Psoas muscle (tissue), 7 donors: ENCODE measurements at regions not wholly inside any gene's neighbourhood (a gene's known extent, or its start where the extent isn't known, plus 50 kb on each side); places are given as distances from the start of the nearest gene placed in this dataset.

Source experiments
- ATAC-seq, 4 donors: fragments of 200-7000 bp; cut with Tn5 transposase; one replicate each; pipeline ENCODE4 v1.9.1; 2020; ENCODE audit warnings: moderate library complexity in 3 of 4, mild to moderate bottlenecking in 2 of 4
- DNase-seq, 2 donors: peaks; one replicate each; pipeline ENCODE4 v3.0.0-alpha.2; 2020
- H3K27ac ChIP-seq: fragments of 200-600 bp; one replicate; pipeline ENCODE4 v1.8.0; 2022
- H3K27me3 ChIP-seq, 3 donors: fragments of 200-600 bp in 1 of 3; one replicate each; pipeline versions ENCODE4 v1.6.1 to v1.8.0; 2013 to 2022; ENCODE audit warnings: low read length in 2 of 3, mild to moderate bottlenecking in 2 of 3, moderate library complexity in 1 of 3; ENCODE audit not compliant: insufficient read depth in 3 of 3
- H3K36me3 ChIP-seq, 2 donors: fragments of 200-600 bp in 1 of 2; one replicate each; pipeline versions ENCODE4 v1.6.1 to v1.8.0; 2013 to 2022; ENCODE audit warnings: low read depth in 1 of 2, mild to moderate bottlenecking in 1 of 2, moderate library complexity in 1 of 2; ENCODE audit not compliant: insufficient read depth in 1 of 2
- H3K4me1 ChIP-seq: fragments of 200-600 bp; one replicate; pipeline ENCODE4 v1.8.0; 2022
- H3K4me3 ChIP-seq: fragments of 200-600 bp; one replicate; pipeline ENCODE4 v1.8.0; 2022; ENCODE audit warnings: mild to moderate bottlenecking
- H3K9me3 ChIP-seq: fragments of 200-600 bp; one replicate; pipeline ENCODE4 v1.8.0; 2022
- WGBS, 3 donors: extraction: QIAGEN DNeasy Blood & Tissue Kit; methylation state at CpG; one replicate each; pipeline versions ENCODE4 v1.1.6 to v1.1.7; 2013; 5-methylcytosine and 5-hydroxymethylcytosine counted together
- intact Hi-C, 2 donors: fragments of 100-400 bp; cut with DNase I; formaldehyde crosslinking; loops; one replicate each; pipeline versions ENCODE4 v1.11.0 to v1.14.2; 2022
- TF ChIP-seq, protein P1 (sequence below): fragments of 200-600 bp; IDR thresholded peaks from one replicate; pipeline ENCODE4 v1.8.0; 2022; ENCODE audit warnings: antibody characterized with exemption
- donor health status: healthy with polysubstance abuse.
- donor health status: DM: no; HTN: no; CAD: no; lungs with moderate emphysema.
- donor health status: Bipolar disorder and iron deficiency.
- donor health status: healthy.
- donor health status: DM: yes; HTN: yes; CAD: no.
- donor health status: DM: no; HTN: no; CAD: no.
- donor health status: DM: yes; HTN: yes; CAD: no.

DNA sequence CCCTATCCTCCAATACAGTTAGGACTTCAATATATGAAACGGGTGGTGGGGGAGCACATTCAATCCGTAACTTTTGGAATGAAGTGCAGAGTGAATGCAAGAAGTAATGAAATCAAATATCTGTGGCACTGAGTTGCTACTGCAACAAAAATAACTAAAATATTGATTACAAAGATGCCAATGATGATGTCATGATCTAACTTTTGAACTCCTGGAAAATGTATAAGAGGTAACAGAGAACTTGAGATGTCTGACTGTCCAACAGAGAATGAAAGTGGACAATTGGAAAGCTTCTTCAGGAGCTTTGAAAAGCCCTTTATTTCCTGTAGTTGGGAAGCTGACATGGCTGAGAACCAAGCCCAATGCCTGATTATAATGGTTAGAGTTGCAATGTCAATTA lies 279.9 kb downstream of the ZBBX start:
- DNase-seq (no peak), ATAC-seq (no peak)
- Histone ChIP-seq H3K27ac (no peak overlapping the region), H3K4me3 (no peak overlapping the region), H3K9me3 (no peaks in the 10 kb centered on the region), H3K27me3 (no peaks in the 10 kb centered on the region), H3K36me3 (no peaks in the 10 kb centered on the region), H3K4me1 (no peaks in the 10 kb centered on the region)
- WGBS, 3 donors = 92 to 97% (median 95%) methylated on average over 2 of the region's 2 CpGs
- intact Hi-C loops = no loop called here
- TF ChIP-seq, protein P1, sequence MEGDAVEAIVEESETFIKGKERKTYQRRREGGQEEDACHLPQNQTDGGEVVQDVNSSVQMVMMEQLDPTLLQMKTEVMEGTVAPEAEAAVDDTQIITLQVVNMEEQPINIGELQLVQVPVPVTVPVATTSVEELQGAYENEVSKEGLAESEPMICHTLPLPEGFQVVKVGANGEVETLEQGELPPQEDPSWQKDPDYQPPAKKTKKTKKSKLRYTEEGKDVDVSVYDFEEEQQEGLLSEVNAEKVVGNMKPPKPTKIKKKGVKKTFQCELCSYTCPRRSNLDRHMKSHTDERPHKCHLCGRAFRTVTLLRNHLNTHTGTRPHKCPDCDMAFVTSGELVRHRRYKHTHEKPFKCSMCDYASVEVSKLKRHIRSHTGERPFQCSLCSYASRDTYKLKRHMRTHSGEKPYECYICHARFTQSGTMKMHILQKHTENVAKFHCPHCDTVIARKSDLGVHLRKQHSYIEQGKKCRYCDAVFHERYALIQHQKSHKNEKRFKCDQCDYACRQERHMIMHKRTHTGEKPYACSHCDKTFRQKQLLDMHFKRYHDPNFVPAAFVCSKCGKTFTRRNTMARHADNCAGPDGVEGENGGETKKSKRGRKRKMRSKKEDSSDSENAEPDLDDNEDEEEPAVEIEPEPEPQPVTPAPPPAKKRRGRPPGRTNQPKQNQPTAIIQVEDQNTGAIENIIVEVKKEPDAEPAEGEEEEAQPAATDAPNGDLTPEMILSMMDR = no peak

DNA sequence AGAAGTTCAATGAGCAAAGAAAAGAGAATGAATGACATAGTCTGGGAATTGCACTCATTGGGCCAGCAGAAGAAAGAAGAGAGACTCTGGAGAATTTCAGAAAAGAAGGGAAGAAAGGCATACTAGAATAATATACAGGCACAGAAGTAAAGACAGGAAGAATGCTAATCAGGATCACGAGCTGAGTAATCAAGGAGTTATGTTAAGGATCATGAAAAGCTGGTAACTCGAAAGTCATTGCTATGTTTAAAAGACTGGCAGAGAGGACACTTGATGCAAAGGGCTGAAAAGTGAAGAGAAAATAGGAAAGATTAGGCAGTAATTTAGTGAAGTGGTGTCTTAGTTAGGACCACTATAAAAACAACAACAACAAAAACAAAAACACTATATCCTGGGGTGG lies 284.1 kb downstream of the ZBBX start:
- TF ChIP-seq, protein P1 = no peak
- H3K4me3 ChIP-seq = no peak overlapping the region
- H3K27me3 ChIP-seq = no peaks in the 10 kb centered on the region
- no peak for ATAC-seq
- intact Hi-C loops = no loop called here
- no peaks in the 10 kb centered on the region for H3K9me3 ChIP-seq
- no peak for DNase-seq
- H3K4me1 ChIP-seq = no peaks in the 10 kb centered on the region
- 52 to 68% (median 63%) methylated on average over 2 of the region's 2 CpGs for WGBS, 3 donors
- H3K27ac ChIP-seq = no peak overlapping the region
- H3K36me3 ChIP-seq = no peaks in the 10 kb centered on the region

DNA sequence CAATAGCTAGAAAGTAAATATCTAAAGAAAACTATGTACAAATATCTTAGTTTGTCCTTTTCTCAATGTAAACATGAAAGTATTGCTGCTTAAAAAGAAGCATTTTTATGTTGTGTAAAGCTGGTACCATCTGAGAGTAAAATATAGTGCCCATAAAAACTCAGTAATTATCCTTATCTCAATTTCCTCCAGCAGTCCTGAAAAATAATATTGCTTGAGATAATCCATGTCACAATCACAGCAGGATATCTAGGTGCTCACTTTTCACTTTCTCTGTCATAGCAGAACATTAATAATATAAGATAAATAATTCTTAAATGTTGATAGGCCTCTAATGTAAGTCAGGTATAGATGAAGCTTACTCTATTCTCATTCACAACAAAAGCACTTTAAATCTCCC lies 285.5 kb downstream of the ZBBX start:
- DNase-seq = no peak
- Histone ChIP-seq H3K27ac (no peak overlapping the region), H3K36me3 (no peaks in the 10 kb centered on the region), H3K4me3 (no peak overlapping the region), H3K9me3 (no peaks in the 10 kb centered on the region), H3K4me1 (no peaks in the 10 kb centered on the region), H3K27me3 (no peaks in the 10 kb centered on the region)
- TF ChIP-seq, protein P1 = no peak
- ATAC-seq = no peak
- intact Hi-C loops = no loop called here

DNA sequence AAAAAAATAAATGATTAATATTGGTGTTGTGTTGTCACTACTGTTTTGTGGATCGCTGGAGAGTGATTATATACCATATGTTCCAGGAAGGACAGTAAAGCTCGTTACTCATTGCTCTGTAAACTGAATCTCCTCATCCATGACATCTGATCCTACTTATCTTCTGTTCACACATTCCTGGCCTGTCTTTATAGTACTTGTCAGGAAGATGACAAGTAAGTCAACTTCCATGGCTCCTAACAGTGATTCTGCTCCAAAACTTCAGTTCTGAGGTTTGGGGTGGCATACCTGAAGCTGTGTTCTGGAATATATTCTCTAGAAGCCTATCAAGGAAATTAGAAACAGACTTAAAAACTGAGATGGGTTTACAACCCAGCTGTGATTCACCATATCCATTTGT lies 288.9 kb downstream of the ZBBX start:
- Histone ChIP-seq H3K4me3 (no peak overlapping the region), H3K36me3 (no peaks in the 10 kb centered on the region), H3K27ac (no peak overlapping the region), H3K9me3 (no peaks in the 10 kb centered on the region), H3K27me3 (no peaks in the 10 kb centered on the region), H3K4me1 (no peaks in the 10 kb centered on the region)
- WGBS, 3 donors = 13 to 20% (median 16%) methylated on average over 2 of the region's 2 CpGs
- intact Hi-C loops = no loop called here
- DNase-seq (no peak), ATAC-seq (no peak)
- TF ChIP-seq, protein P1 = no peak

DNA sequence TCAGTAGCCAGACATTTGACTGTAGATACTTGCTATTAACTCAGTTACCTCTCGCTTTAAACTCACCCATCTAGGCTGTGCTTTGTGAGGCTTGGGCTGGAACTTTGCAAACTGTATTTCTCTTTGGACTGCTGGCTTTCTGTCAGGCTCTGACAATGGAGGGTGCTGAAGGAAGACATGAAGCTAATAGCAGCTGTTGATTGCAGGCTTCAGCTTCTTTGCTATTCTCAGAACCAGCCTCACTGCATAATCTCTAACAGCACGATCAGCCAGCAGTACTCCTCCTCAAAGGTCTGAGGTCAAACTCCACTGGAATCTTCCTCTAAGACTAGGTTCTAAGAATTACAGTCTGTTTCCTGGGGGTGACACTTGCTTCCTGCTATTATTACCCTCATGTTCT lies 295.6 kb downstream of the ZBBX start:
- Histone ChIP-seq H3K9me3 (no peaks in the 10 kb centered on the region), H3K4me1 (no peaks in the 10 kb centered on the region), H3K27me3 (no peaks in the 10 kb centered on the region), H3K4me3 (no peak overlapping the region), H3K27ac (no peak overlapping the region), H3K36me3 (no peaks in the 10 kb centered on the region)
- WGBS, 3 donors = 32 to 33% (median 33%) methylated on average over 2 of the region's 2 CpGs
- intact Hi-C loops = no loop called here
- ATAC-seq (no peak), DNase-seq (no peak)
- TF ChIP-seq, protein P1 = no peak
